GM20000 (cell line): ENCODE measurements at regions not wholly inside any gene's neighbourhood (a gene's known extent, or its start where the extent isn't known, plus 50 kb on each side); places are given as distances from the start of the nearest gene placed in this dataset.

ENCODE experiments used
- DNase-seq: peaks from one replicate; pipeline ENCODE4 v3.0.0; 2012; ENCODE audit warnings: low spot score
- CTCF ChIP-seq: IDR thresholded peaks from 2 replicates; pipeline ENCODE4 v1.5.1; 2012; ENCODE audit warnings: mild to moderate bottlenecking, control low read depth; ENCODE audit errors: extremely low read depth, missing control alignments

- no peak for DNase-seq
- no peak for TF ChIP-seq CTCF
Observed at GRCh38 chr14:41201696-41202095, 405.0 kb upstream of the LRFN5 start.

DNA sequence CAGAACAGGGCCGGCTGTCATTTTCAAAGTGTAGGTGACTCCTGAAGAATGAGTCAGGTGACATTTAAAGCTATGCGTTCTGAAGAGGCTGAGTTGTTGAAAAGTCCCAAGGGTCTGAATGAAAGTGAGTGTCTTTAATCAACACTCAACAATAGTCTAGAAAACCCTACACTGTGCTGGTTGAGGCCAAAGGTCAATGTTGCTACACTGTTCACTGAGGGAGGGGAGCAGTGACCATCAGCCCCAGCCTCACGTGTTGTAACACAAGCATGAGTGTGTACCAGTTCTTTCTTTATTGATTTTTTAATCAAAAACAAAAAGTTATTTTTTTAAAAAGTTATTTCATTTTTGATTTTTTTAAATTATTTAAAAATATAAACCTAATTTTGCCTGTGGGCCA is 418.8 kb upstream of the LRFN5 start:
- DNase-seq, result no peak
- TF ChIP-seq CTCF, result no peak

GRCh38 chr14:41171045-41171444 is 435.6 kb upstream of the LRFN5 start:
- no peak for TF ChIP-seq CTCF
- no peak for DNase-seq

GRCh38 chr14:41167040-41167439 is 439.6 kb upstream of the LRFN5 start:
- DNase-seq, result no peak
- no peak for TF ChIP-seq CTCF

DNA sequence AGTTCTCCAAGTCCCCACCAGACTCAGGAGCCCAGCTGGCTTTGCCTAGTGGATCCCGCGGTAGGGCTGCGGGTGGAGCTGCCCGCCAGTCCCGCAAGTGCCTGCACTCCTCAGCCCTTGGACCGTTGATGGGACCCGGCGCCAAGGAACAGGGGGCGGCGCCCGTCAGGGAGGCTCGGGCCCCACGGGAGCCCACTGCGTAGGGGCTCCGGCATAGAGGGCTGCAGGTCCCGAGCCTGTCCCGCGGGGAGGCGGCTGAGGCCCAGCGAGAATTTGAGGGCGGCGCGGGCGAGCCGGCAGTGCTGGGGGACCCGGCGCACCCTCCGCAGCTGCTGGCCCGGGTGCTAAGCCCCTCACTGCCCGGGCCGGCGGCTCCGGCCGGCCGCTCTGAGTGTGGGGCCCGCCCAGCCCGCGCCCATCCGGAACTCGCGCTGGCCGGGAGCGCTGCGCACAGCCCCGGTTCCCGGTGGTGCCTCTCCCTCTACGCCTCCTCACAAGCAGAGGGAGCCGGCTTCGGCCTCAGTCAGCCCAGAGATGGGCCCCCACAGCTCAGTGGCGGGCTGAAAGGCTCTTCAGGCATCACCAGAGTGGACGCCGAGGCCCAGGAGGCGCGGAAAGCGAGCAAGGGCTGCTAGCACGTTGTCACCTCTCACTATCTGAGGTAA is 452.4 kb upstream of the LRFN5 start:
- no peak for TF ChIP-seq CTCF
- no peak for DNase-seq

DNA sequence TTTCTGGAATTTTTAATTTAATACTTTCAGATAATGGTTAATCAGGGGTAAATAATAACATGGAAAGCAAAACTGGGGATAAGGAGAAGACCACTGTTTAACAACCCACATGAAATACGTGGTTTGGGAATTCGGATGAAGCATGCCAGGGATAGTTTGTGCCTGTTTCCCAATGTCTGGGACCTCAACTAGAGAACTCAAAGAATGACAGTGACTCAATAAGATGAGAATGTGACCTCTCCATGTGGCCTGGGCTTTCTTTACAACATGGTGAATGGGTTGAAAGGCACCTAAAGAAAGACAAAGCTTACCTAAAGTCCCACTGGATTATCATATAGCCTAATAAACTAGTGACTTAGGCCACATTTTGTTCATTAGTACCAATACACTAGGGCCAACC is 460.3 kb upstream of the LRFN5 start:
- TF ChIP-seq CTCF, result no peak
- DNase-seq, result no peak

DNA sequence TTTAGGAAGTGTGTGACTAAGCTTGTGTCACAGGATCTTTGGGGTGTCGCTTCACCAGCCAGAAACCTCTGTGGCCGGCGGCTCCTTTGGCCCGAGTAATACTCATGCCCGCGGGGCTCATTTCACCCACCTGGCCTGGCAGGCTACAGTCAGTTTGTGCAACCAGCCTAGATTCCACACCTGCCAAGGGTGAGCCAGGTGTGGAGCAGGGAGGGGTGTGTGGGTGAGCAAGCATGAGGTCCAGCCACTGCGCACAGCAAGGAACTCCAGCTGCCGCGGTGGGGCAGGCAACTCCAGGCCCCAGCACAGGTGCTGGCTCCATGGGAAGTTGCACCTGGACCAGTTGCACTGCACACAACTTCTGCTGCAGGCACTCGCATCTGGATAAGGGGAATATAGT is 462.3 kb upstream of the LRFN5 start:
- TF ChIP-seq CTCF, result no peak
- DNase-seq, result no peak
